ENCODE measurements at regions not wholly inside any gene's neighbourhood (a gene's known extent, or its start where the extent isn't known, plus 50 kb on each side); places are given as distances from the start of the nearest gene placed in this dataset.
"Not testable (repeated sequence)": the region's sequence is repeated elsewhere in the genome, so short reads cannot be mapped to it uniquely, and the experiment has no call there.

DNA sequence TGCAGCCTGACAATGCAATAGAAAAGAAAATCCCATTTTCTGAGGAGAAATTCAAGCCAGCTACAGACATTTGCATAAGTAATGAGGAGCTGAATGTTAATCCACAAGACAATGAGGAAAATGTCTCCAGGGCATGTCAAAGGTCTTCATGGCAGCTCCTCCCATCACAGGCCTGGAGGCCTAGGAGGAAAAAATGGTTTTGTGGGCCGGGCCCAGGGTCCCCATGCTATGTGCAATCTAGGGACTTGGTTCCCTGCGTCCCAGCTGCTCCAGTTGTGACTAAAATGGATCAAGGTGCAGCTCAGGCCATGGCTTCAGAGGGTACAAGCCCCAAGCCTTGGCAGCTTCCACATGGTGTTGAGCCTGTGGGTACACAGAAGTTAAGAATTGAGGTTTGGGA lies 132.5 kb upstream of the PARD3B start:
- TF ChIP-seq, protein P1, sequence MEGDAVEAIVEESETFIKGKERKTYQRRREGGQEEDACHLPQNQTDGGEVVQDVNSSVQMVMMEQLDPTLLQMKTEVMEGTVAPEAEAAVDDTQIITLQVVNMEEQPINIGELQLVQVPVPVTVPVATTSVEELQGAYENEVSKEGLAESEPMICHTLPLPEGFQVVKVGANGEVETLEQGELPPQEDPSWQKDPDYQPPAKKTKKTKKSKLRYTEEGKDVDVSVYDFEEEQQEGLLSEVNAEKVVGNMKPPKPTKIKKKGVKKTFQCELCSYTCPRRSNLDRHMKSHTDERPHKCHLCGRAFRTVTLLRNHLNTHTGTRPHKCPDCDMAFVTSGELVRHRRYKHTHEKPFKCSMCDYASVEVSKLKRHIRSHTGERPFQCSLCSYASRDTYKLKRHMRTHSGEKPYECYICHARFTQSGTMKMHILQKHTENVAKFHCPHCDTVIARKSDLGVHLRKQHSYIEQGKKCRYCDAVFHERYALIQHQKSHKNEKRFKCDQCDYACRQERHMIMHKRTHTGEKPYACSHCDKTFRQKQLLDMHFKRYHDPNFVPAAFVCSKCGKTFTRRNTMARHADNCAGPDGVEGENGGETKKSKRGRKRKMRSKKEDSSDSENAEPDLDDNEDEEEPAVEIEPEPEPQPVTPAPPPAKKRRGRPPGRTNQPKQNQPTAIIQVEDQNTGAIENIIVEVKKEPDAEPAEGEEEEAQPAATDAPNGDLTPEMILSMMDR (IDR thresholded peaks at IDR 0.05), result not testable (repeated sequence)
- not testable (repeated sequence) for TF ChIP-seq POLR2A (IDR thresholded peaks at IDR 0.05)

Data from uterus (tissue), 2 donors.